ENCODE measurements at regions not wholly inside any gene's neighbourhood (a gene's known extent, or its start where the extent isn't known, plus 50 kb on each side); places are given as distances from the start of the nearest gene placed in this dataset.

- Histone ChIP-seq H3K4me1 (ENCODE audit: insufficient read depth, low read length) (no peaks in the 10 kb centered on the region), H3K9me3 (ENCODE audit: insufficient read depth, low read length, severe bottlenecking) (peaks cover 3% of the 10 kb centered on the region), H3K4me3 (ENCODE audit: low read depth in 1 of 2, low read length in 2 of 2) (no peak overlapping the region), H3K36me3 (ENCODE audit: insufficient read depth, low read length) (no peaks in the 10 kb centered on the region), H2AFZ (ENCODE audit: low read depth, low read length) (no peak overlapping the region), H3K79me2 (ENCODE audit: insufficient read depth, low read length) (no peaks in the 10 kb centered on the region), H3K4me2 (ENCODE audit: insufficient read depth, low read length) (no peak overlapping the region), H3K27me3 (ENCODE audit: insufficient read depth, low read length, poor library complexity) (no peaks in the 10 kb centered on the region), H4K20me1 (ENCODE audit: insufficient read depth, low read length) (no peaks in the 10 kb centered on the region), H3K9ac (ENCODE audit: low read depth, low read length) (no peak overlapping the region), H3K27ac (ENCODE audit: low read length) (no peak overlapping the region)
- ATAC-seq (ENCODE audit: insufficient read depth, low read depth) (no peak), DNase-seq (no peak)
- TF ChIP-seq CTCF (IDR thresholded peaks at IDR 0.05; ENCODE audit: borderline replicate concordance, extremely low read depth, low read length, poor library complexity, severe bottlenecking) (no peak), EZH2 (IDR thresholded peaks at IDR 0.05; ENCODE audit: borderline replicate concordance, low read depth, low read length, severe bottlenecking) (no peak)
Measured at GRCh38 chr20:16106191-16106849, 466.9 kb downstream of the KIF16B start.

GRCh38 chr20:16104783-16105182 is 468.5 kb downstream of the KIF16B start:
- H3K4me2 ChIP-seq (ENCODE audit: insufficient read depth, low read length) = no peak overlapping the region
- H2AFZ ChIP-seq (ENCODE audit: low read depth, low read length) = no peak overlapping the region
- no peak overlapping the region for H3K4me3 ChIP-seq (ENCODE audit: low read depth in 1 of 2, low read length in 2 of 2)
- no peak overlapping the region for H3K27ac ChIP-seq (ENCODE audit: low read length)
- no peaks in the 10 kb centered on the region for H3K79me2 ChIP-seq (ENCODE audit: insufficient read depth, low read length)
- H3K36me3 ChIP-seq (ENCODE audit: insufficient read depth, low read length) = no peaks in the 10 kb centered on the region
- no peak for TF ChIP-seq EZH2 (IDR thresholded peaks at IDR 0.05; ENCODE audit: borderline replicate concordance, low read depth, low read length, severe bottlenecking)
- no peak for TF ChIP-seq CTCF (IDR thresholded peaks at IDR 0.05; ENCODE audit: borderline replicate concordance, extremely low read depth, low read length, poor library complexity, severe bottlenecking)
- ATAC-seq (ENCODE audit: insufficient read depth, low read depth) (no peak), DNase-seq (no peak)
- H3K27me3 ChIP-seq (ENCODE audit: insufficient read depth, low read length, poor library complexity) = no peaks in the 10 kb centered on the region
- peaks cover 3% of the 10 kb centered on the region for H3K9me3 ChIP-seq (ENCODE audit: insufficient read depth, low read length, severe bottlenecking)
- no peak overlapping the region for H3K9ac ChIP-seq (ENCODE audit: low read depth, low read length)
- no peaks in the 10 kb centered on the region for H4K20me1 ChIP-seq (ENCODE audit: insufficient read depth, low read length)
- no peaks in the 10 kb centered on the region for H3K4me1 ChIP-seq (ENCODE audit: insufficient read depth, low read length)
